ENCODE measurements at regions not wholly inside any gene's neighbourhood (a gene's known extent, or its start where the extent isn't known, plus 50 kb on each side); places are given as distances from the start of the nearest gene placed in this dataset.
"Not testable (repeated sequence)": the region's sequence is repeated elsewhere in the genome, so short reads cannot be mapped to it uniquely, and the experiment has no call there.

- no peak for DNase-seq
These were observed 104.7 kb downstream of the GPR85 start for GRCh38 chr7:112981966-112982365.

GRCh38 chr7:112979055-112979454 lies 107.6 kb downstream of the GPR85 start:
- DNase-seq, result not testable (repeated sequence)

- DNase-seq, result not testable (repeated sequence)
These were observed 109.2 kb downstream of the GPR85 start for GRCh38 chr7:112977244-112977955.

- DNase-seq, result no peak
These were observed 115.9 kb downstream of the GPR85 start for GRCh38 chr7:112970771-112971170.

- no peak for DNase-seq
These were observed 116.7 kb downstream of the GPR85 start for GRCh38 chr7:112969946-112970345.

- DNase-seq, result no peak
These were observed 121.1 kb downstream of the GPR85 start for GRCh38 chr7:112965506-112965905.

- DNase-seq, result no peak
These were observed 123.0 kb downstream of the GPR85 start for GRCh38 chr7:112963634-112964033.

GRCh38 chr7:112962815-112963214 lies 123.8 kb downstream of the GPR85 start:
- DNase-seq, result no peak

GRCh38 chr7:112959276-112959675 lies 127.4 kb downstream of the GPR85 start:
- DNase-seq, result no peak

- no peak for DNase-seq
These were observed 127.9 kb downstream of the GPR85 start for GRCh38 chr7:112958775-112959174.

- no peak for DNase-seq
These were observed 128.7 kb downstream of the GPR85 start for GRCh38 chr7:112957901-112958300.

- not testable (repeated sequence) for DNase-seq
These were observed 133.6 kb downstream of the GPR85 start for GRCh38 chr7:112953031-112953430.

GRCh38 chr7:112951070-112951469 lies 135.6 kb downstream of the GPR85 start:
- no peak for DNase-seq

GRCh38 chr7:112949682-112950081 lies 136.9 kb downstream of the GPR85 start:
- not testable (repeated sequence) for DNase-seq

- no peak for DNase-seq
These were observed 140.3 kb downstream of the GPR85 start for GRCh38 chr7:112946350-112946749.

- no peak for DNase-seq
These were observed 141.6 kb downstream of the GPR85 start for GRCh38 chr7:112945046-112945445.

- no peak for DNase-seq
These were observed 143.6 kb downstream of the GPR85 start for GRCh38 chr7:112942981-112943380.

- DNase-seq, result not testable (repeated sequence)
These were observed 144.5 kb downstream of the GPR85 start for GRCh38 chr7:112942125-112942524.

- peak; percentile 47 for DNase-seq
These were observed 146.3 kb downstream of the GPR85 start for GRCh38 chr7:112940314-112940732.

GRCh38 chr7:112939574-112940313 lies 146.9 kb downstream of the GPR85 start:
- peak; percentile 93 for DNase-seq

- no peak for DNase-seq
These were observed 147.6 kb downstream of the GPR85 start for GRCh38 chr7:112938863-112939573.

- no peak for DNase-seq
These were observed 147.6 kb upstream of the TMEM168 start for GRCh38 chr7:112937651-112938415.

- DNase-seq, result no peak
These were observed 143.4 kb upstream of the TMEM168 start for GRCh38 chr7:112933598-112933997.
